ENCODE measurements at regions not wholly inside any gene's neighbourhood (a gene's known extent, or its start where the extent isn't known, plus 50 kb on each side); places are given as distances from the start of the nearest gene placed in this dataset.

DNA sequence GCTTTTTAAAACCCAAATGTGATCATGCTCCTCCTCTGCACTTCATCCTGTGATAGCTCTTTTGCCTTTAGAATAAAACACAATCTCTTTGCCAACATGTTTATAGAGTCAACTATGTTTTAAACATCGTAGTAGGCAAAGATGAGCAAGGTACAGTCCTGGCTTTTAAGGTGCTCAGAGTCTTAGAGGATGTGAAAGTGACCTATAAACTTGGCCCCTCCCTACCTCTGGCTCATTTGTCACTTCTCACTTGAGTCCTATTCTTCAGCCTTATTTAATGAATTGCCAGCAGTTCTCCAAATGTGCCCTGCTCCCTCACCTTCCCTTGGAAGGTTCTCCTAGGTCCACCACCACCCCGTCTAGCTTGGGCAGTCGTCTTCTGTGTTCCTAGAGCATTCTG, 617.0 kb upstream of the NR5A2 start:
- TF ChIP-seq, protein P1, sequence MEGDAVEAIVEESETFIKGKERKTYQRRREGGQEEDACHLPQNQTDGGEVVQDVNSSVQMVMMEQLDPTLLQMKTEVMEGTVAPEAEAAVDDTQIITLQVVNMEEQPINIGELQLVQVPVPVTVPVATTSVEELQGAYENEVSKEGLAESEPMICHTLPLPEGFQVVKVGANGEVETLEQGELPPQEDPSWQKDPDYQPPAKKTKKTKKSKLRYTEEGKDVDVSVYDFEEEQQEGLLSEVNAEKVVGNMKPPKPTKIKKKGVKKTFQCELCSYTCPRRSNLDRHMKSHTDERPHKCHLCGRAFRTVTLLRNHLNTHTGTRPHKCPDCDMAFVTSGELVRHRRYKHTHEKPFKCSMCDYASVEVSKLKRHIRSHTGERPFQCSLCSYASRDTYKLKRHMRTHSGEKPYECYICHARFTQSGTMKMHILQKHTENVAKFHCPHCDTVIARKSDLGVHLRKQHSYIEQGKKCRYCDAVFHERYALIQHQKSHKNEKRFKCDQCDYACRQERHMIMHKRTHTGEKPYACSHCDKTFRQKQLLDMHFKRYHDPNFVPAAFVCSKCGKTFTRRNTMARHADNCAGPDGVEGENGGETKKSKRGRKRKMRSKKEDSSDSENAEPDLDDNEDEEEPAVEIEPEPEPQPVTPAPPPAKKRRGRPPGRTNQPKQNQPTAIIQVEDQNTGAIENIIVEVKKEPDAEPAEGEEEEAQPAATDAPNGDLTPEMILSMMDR (IDR thresholded peaks at IDR 0.05): no peak
- no peak for TF ChIP-seq POLR2A (IDR thresholded peaks at IDR 0.05)

Measured in sigmoid colon (tissue), 3 donors.